ENCODE measurements at regions not wholly inside any gene's neighbourhood (a gene's known extent, or its start where the extent isn't known, plus 50 kb on each side); places are given as distances from the start of the nearest gene placed in this dataset.
A peak's percentile ranks its signal among the peaks of the same experiment; 100 is the strongest.

- peak; percentile 48 for FAIRE-seq
- 77% methylated on average over 3 of the region's 3 CpGs; no CpG with 5 or more reads in 1 of the 2 experiments for WGBS, 2 experiments (ENCODE audit: extremely low coverage in 1 of 2, insufficient coverage in 1 of 2, insufficient read length in 1 of 2, insufficient replicate concordance in 2 of 2, low coverage in 1 of 2, low lambda C conversion rate in 2 of 2, missing lambda C conversion rate in 1 of 2)
- no peak overlapping the region for H2BK20ac ChIP-seq (ENCODE audit: low read length)
- H3K4me2 ChIP-seq (ENCODE audit: insufficient read depth in 1 of 2, low read depth in 2 of 2, low read length in 2 of 2): no peak overlapping the region
- no peak overlapping the region for H2AFZ ChIP-seq (ENCODE audit: low read length)
- no peak overlapping the region for H3K27ac ChIP-seq (ENCODE audit: low read depth, low read length)
- no peaks in the 10 kb centered on the region for H3K79me1 ChIP-seq (ENCODE audit: low read depth, low read length)
- no peak overlapping the region for H3K18ac ChIP-seq (ENCODE audit: extremely low read depth, low read length)
- no peak overlapping the region for H4K91ac ChIP-seq (replicated peaks; ENCODE audit: insufficient read length, low read length)
- H3K79me2 ChIP-seq (ENCODE audit: control insufficient read depth in 1 of 2, insufficient read depth in 2 of 2, low read length in 2 of 2): no peaks in the 10 kb centered on the region
- H2BK120ac ChIP-seq (replicated peaks; ENCODE audit: low read depth, low read length): peak overlapping the region; percentile 44
- CTCF ChIA-PET (ENCODE audit: partially characterized antibody): interaction anchor here (0.7 kb wide), 1 partner anchor 397 kb away, joined by 3 read pairs; no protein-coding TSS in a partner anchor
- H3K23me2 ChIP-seq (ENCODE audit: low read depth, low read length): no peaks in the 10 kb centered on the region; the same call in 1 of the 2 replicates
- H4K8ac ChIP-seq (ENCODE audit: extremely low read depth, insufficient read depth, low read length): no peak overlapping the region
- no peak overlapping the region for H4K5ac ChIP-seq (ENCODE audit: insufficient read length, low read depth, low read length)
- peak overlapping the region; percentile 55; the same call in 1 of the 2 replicates for H2BK5ac ChIP-seq (ENCODE audit: low read depth, low read length)
- no peak overlapping the region for H3K56ac ChIP-seq (replicated peaks; ENCODE audit: insufficient read length, low read depth, low read length)
- POLR2A ChIA-PET (ENCODE audit: partially characterized antibody): no interaction called here
- no peaks in the 10 kb centered on the region for H4K20me1 ChIP-seq (replicated peaks in 1 of 2; ENCODE audit: control insufficient read depth in 1 of 2, insufficient read depth in 2 of 2, low read length in 2 of 2)
- no peaks in the 10 kb centered on the region for H3K36me3 ChIP-seq (ENCODE audit: control insufficient read depth in 2 of 4, insufficient read depth in 4 of 4, low read length in 3 of 4)
- H2BK12ac ChIP-seq (ENCODE audit: low read depth, low read length): peak overlapping the region; percentile 32; the same call in 1 of the 2 replicates
- peaks cover 3 to 17% (median 10%) of the 10 kb centered on the region in 4 experiments for H3K4me1 ChIP-seq (replicated peaks in 1 of 4; ENCODE audit: control insufficient read depth in 3 of 4, insufficient read depth in 4 of 4, low read length in 3 of 4)
- H2BK15ac ChIP-seq (ENCODE audit: low read length): no peak overlapping the region
- no peak overlapping the region for H3K9ac ChIP-seq (replicated peaks in 1 of 4; ENCODE audit: extremely low read depth in 1 of 4, low read depth in 3 of 4, low read length in 3 of 4)
- no peak for DNase-seq (ENCODE audit: low read depth in 1 of 2, low spot score in 2 of 2)
- H3K4ac ChIP-seq (replicated peaks; ENCODE audit: insufficient read length, low read depth, low read length): no peak overlapping the region
- no peak overlapping the region for H3K4me3 ChIP-seq (ENCODE audit: extremely low read depth in 1 of 4, insufficient read depth in 2 of 4, low read depth in 3 of 4, low read length in 4 of 4)
- no peaks in the 10 kb centered on the region for H3K27me3 ChIP-seq (replicated peaks in 1 of 4; ENCODE audit: control insufficient read depth in 3 of 4, extremely low read depth in 1 of 4, insufficient read depth in 3 of 4, low read length in 3 of 4)
- H2AK5ac ChIP-seq (ENCODE audit: low read depth, low read length): no peak overlapping the region
- no peak overlapping the region for H3K23ac ChIP-seq (ENCODE audit: insufficient read length)
- H3K14ac ChIP-seq (ENCODE audit: insufficient read length): no peak overlapping the region
- H3K9me3 ChIP-seq (ENCODE audit: insufficient read depth in 2 of 2, low read depth in 1 of 2, low read length in 1 of 2): no peaks in the 10 kb centered on the region
- TF ChIP-seq NANOG (IDR thresholded peaks at IDR 0.05; ENCODE audit: insufficient read depth, low read depth, low read length, poor library complexity, severe bottlenecking): no peak
Observed at GRCh38 chr5:84564321-84565075, 179.8 kb upstream of the EDIL3 start.

Data from H1 (cell line).